ENCODE measurements at regions not wholly inside any gene's neighbourhood (a gene's known extent, or its start where the extent isn't known, plus 50 kb on each side); places are given as distances from the start of the nearest gene placed in this dataset.
A peak's percentile ranks its signal among the peaks of the same experiment; 100 is the strongest.

GRCh38 chr4:11777447-11777846, 348.8 kb upstream of the HS3ST1 start:
- TF ChIP-seq CTCF (IDR thresholded peaks at IDR 0.05), result no peak
- WGBS, 3 donors, result 59 to 64% (median 63%) methylated on average over 3 of the region's 3 CpGs
- no peaks in the 10 kb centered on the region for H3K27me3 ChIP-seq (ENCODE audit: insufficient read depth in 3 of 3, low read length in 2 of 3)
- no peak overlapping the region for H3K27ac ChIP-seq
- ATAC-seq, result no peak
- H3K36me3 ChIP-seq (ENCODE audit: insufficient read depth in 1 of 2, low read depth in 1 of 2), result no peaks in the 10 kb centered on the region
- H3K9me3 ChIP-seq, result no peaks in the 10 kb centered on the region
- intact Hi-C loops (cut with DNase I), result no loop called here
- DNase-seq, result no peak
- H3K4me3 ChIP-seq, result no peak overlapping the region
- H3K4me1 ChIP-seq, result no peaks in the 10 kb centered on the region

- Histone ChIP-seq H3K4me3 (no peak overlapping the region), H3K36me3 (ENCODE audit: insufficient read depth in 1 of 2, low read depth in 1 of 2) (no peaks in the 10 kb centered on the region), H3K27ac (no peak overlapping the region), H3K9me3 (no peaks in the 10 kb centered on the region), H3K4me1 (no peaks in the 10 kb centered on the region), H3K27me3 (ENCODE audit: insufficient read depth in 3 of 3, low read length in 2 of 3) (no peaks in the 10 kb centered on the region)
- 62 to 78% (median 77%) methylated on average over 2 of the region's 2 CpGs for WGBS, 3 donors
- intact Hi-C loops (cut with DNase I), result no loop called here
- DNase-seq (no peak), ATAC-seq (no peak)
- no peak for TF ChIP-seq CTCF (IDR thresholded peaks at IDR 0.05)
Measured at GRCh38 chr4:11774346-11774745, 345.7 kb upstream of the HS3ST1 start.

GRCh38 chr4:11773798-11774197, 345.1 kb upstream of the HS3ST1 start:
- ATAC-seq (no peak), DNase-seq (no peak)
- intact Hi-C loops (cut with DNase I), result no loop called here
- H3K27me3 ChIP-seq (ENCODE audit: insufficient read depth in 3 of 3, low read length in 2 of 3), result no peaks in the 10 kb centered on the region
- no peaks in the 10 kb centered on the region for H3K36me3 ChIP-seq (ENCODE audit: insufficient read depth in 1 of 2, low read depth in 1 of 2)
- TF ChIP-seq CTCF (IDR thresholded peaks at IDR 0.05), result no peak
- no peak overlapping the region for H3K4me3 ChIP-seq
- no peak overlapping the region for H3K27ac ChIP-seq
- H3K9me3 ChIP-seq, result no peaks in the 10 kb centered on the region
- H3K4me1 ChIP-seq, result no peaks in the 10 kb centered on the region
- 79 to 85% (median 80%) methylated on average over 3 of the region's 3 CpGs for WGBS, 3 donors

- 61 to 83% (median 63%) methylated on average over 3 of the region's 3 CpGs for WGBS, 3 donors
- H3K27ac ChIP-seq, result no peak overlapping the region
- no peak for TF ChIP-seq CTCF (IDR thresholded peaks at IDR 0.05)
Measured at GRCh38 chr4:11769434-11769833, 340.7 kb upstream of the HS3ST1 start.

GRCh38 chr4:11768251-11768972, 339.7 kb upstream of the HS3ST1 start:
- no peak for TF ChIP-seq CTCF (IDR thresholded peaks at IDR 0.05)
- no peak for DNase-seq
- Histone ChIP-seq H3K36me3 (ENCODE audit: insufficient read depth in 1 of 2, low read depth in 1 of 2) (no peaks in the 10 kb centered on the region), H3K4me3 (no peak overlapping the region), H3K4me1 (no peaks in the 10 kb centered on the region), H3K27me3 (ENCODE audit: insufficient read depth in 3 of 3, low read length in 2 of 3) (no peaks in the 10 kb centered on the region), H3K9me3 (no peaks in the 10 kb centered on the region), H3K27ac (no peak overlapping the region)
- WGBS, 3 donors, result 62 to 69% (median 63%) methylated on average over 7 of the region's 7 CpGs
- intact Hi-C loops (cut with DNase I), result loop anchor here (5.0 to 10.0 kb wide), 2 partner anchors 864 to 866 kb away; no protein-coding TSS in a partner anchor
- ATAC-seq, result no peak

More at GRCh38 chr4:11769434-11769833, 340.7 kb upstream of the HS3ST1 start:
- H3K27me3 ChIP-seq (ENCODE audit: insufficient read depth in 3 of 3, low read length in 2 of 3), result no peaks in the 10 kb centered on the region
- peak in 1 of 2 donors; percentile 9 for DNase-seq
- ATAC-seq, result no peak
- intact Hi-C loops (cut with DNase I), result loop anchor here (5.0 to 10.0 kb wide), 2 partner anchors 863 to 865 kb away; no protein-coding TSS in a partner anchor
- H3K4me3 ChIP-seq, result no peak overlapping the region
- H3K9me3 ChIP-seq, result no peaks in the 10 kb centered on the region
- H3K36me3 ChIP-seq (ENCODE audit: insufficient read depth in 1 of 2, low read depth in 1 of 2), result no peaks in the 10 kb centered on the region
- no peaks in the 10 kb centered on the region for H3K4me1 ChIP-seq
